Activated CD8-positive, alpha-beta T cell treated with anti-CD3 and anti-CD28 coated beads for 36 hours (primary cell): ENCODE measurements at regions not wholly inside any gene's neighbourhood (a gene's known extent, or its start where the extent isn't known, plus 50 kb on each side); places are given as distances from the start of the nearest gene placed in this dataset.

ENCODE experiments used
- ATAC-seq: fragments of 200-7000 bp; cut with Tn5 transposase; one replicate; pipeline ENCODE4 v1.10.0; 2021; ENCODE audit warnings: mild to moderate bottlenecking, moderate library complexity
- CTCF ChIA-PET: fragments of 350-600 bp; sonication (Branson Sonifier 250); formaldehyde crosslinking; loops from one replicate; lab custom pipeline; 2021; ENCODE audit warnings: antibody characterized with exemption; lab: Charles Lee
- POLR2A ChIA-PET: fragments of 350-600 bp; sonication (Branson Sonifier 250); formaldehyde crosslinking; loops from one replicate; lab custom pipeline; 2021; ENCODE audit warnings: antibody characterized with exemption; lab: Charles Lee
- DNase-seq: peaks from one replicate; pipeline ENCODE4 v3.0.0-alpha.2; 2020
- H3K27ac Mint-ChIP-seq: one replicate; pipeline ENCODE4 v1.8.0; 2021; ENCODE audit warnings: mild to moderate bottlenecking, mixed read lengths
- H3K27me3 Mint-ChIP-seq: one replicate; pipeline ENCODE4 v1.8.0; 2021; ENCODE audit warnings: mixed read lengths
- H3K36me3 Mint-ChIP-seq: one replicate; pipeline ENCODE4 v1.8.0; 2021; ENCODE audit warnings: low read depth, mixed read lengths
- H3K4me1 Mint-ChIP-seq: one replicate; pipeline ENCODE4 v1.8.0; 2021; ENCODE audit warnings: low read depth, mixed read lengths
- H3K4me3 Mint-ChIP-seq: one replicate; pipeline ENCODE4 v1.8.0; 2021; ENCODE audit warnings: mild to moderate bottlenecking, moderate library complexity, mixed read lengths
- H3K9me3 Mint-ChIP-seq: one replicate; pipeline ENCODE4 v1.8.0; 2021; ENCODE audit warnings: mixed read lengths
- CTCF ChIP-seq: fragments of 200-600 bp; IDR thresholded peaks from one replicate; pipeline ENCODE4 v1.8.0; 2022; ENCODE audit warnings: antibody characterized with exemption, mild to moderate bottlenecking
- intact Hi-C: fragments of 100-400 bp; cut with micrococcal nuclease; formaldehyde crosslinking; loops from one replicate; pipeline ENCODE4 v1.10.0; 2022

- TF ChIP-seq CTCF = no peak
- ChIA-PET POLR2A (interaction anchor here (0.6 kb wide), 1 partner anchor 449 kb away, joined by 3 read pairs; no protein-coding TSS in a partner anchor), CTCF (no interaction called here)
- ATAC-seq (no peak), DNase-seq (no peak)
- no peak overlapping the region for H3K4me3 Mint-ChIP-seq
- H3K36me3 Mint-ChIP-seq = no peaks in the 10 kb centered on the region
- intact Hi-C loops = no loop called here
- no peak overlapping the region for H3K27ac Mint-ChIP-seq
- H3K9me3 Mint-ChIP-seq = no peaks in the 10 kb centered on the region
- H3K27me3 Mint-ChIP-seq = no peaks in the 10 kb centered on the region
- no peaks in the 10 kb centered on the region for H3K4me1 Mint-ChIP-seq
Measured at GRCh38 chr13:109383683-109384082, 402.7 kb downstream of the IRS2 start.

GRCh38 chr13:109381546-109382180 is 404.7 kb downstream of the IRS2 start:
- ChIA-PET CTCF (interaction anchor here (0.7 kb wide), 1 partner anchor 596 kb away, joined by 3 read pairs; no protein-coding TSS in a partner anchor), POLR2A (no interaction called here)
- no peaks in the 10 kb centered on the region for H3K9me3 Mint-ChIP-seq
- no peaks in the 10 kb centered on the region for H3K4me1 Mint-ChIP-seq
- DNase-seq (no peak), ATAC-seq (no peak)
- H3K4me3 Mint-ChIP-seq = no peak overlapping the region
- TF ChIP-seq CTCF = no peak
- no peak overlapping the region for H3K27ac Mint-ChIP-seq
- intact Hi-C loops = no loop called here
- H3K27me3 Mint-ChIP-seq = no peaks in the 10 kb centered on the region
- no peaks in the 10 kb centered on the region for H3K36me3 Mint-ChIP-seq

- Mint-ChIP-seq H3K27ac (no peak overlapping the region), H3K36me3 (no peaks in the 10 kb centered on the region), H3K27me3 (no peaks in the 10 kb centered on the region), H3K4me3 (no peak overlapping the region), H3K9me3 (no peaks in the 10 kb centered on the region), H3K4me1 (no peaks in the 10 kb centered on the region)
- DNase-seq = no peak
- CTCF ChIA-PET = no interaction called here
- POLR2A ChIA-PET = no interaction called here
- ATAC-seq = no peak
- TF ChIP-seq CTCF = no peak
- intact Hi-C loops = no loop called here
Measured at GRCh38 chr13:109380457-109380856, 405.9 kb downstream of the IRS2 start.

- no peak for DNase-seq
- POLR2A ChIA-PET = no interaction called here
- no peak for TF ChIP-seq CTCF
- Mint-ChIP-seq H3K36me3 (no peaks in the 10 kb centered on the region), H3K9me3 (no peaks in the 10 kb centered on the region), H3K27me3 (no peaks in the 10 kb centered on the region), H3K4me3 (no peak overlapping the region), H3K4me1 (no peaks in the 10 kb centered on the region), H3K27ac (no peak overlapping the region)
- CTCF ChIA-PET = no interaction called here
- no peak for ATAC-seq
- intact Hi-C loops = no loop called here
Measured at GRCh38 chr13:109379930-109380329, 406.5 kb downstream of the IRS2 start.

GRCh38 chr13:109376936-109377335 is 409.4 kb downstream of the IRS2 start:
- H3K36me3 Mint-ChIP-seq = no peaks in the 10 kb centered on the region
- intact Hi-C loops = no loop called here
- H3K4me1 Mint-ChIP-seq = no peaks in the 10 kb centered on the region
- POLR2A ChIA-PET = no interaction called here
- DNase-seq (no peak), ATAC-seq (no peak)
- no peak for TF ChIP-seq CTCF
- no peaks in the 10 kb centered on the region for H3K27me3 Mint-ChIP-seq
- no peak overlapping the region for H3K27ac Mint-ChIP-seq
- no peak overlapping the region for H3K4me3 Mint-ChIP-seq
- CTCF ChIA-PET = interaction anchor here (1.0 kb wide), 1 partner anchor 231 kb away, joined by 3 read pairs; no protein-coding TSS in a partner anchor
- H3K9me3 Mint-ChIP-seq = no peaks in the 10 kb centered on the region
